SK-N-SH treated with all-trans-retinoic acid at 6 μM for 48 hours (cell line): ENCODE measurements at regions not wholly inside any gene's neighbourhood (a gene's known extent, or its start where the extent isn't known, plus 50 kb on each side); places are given as distances from the start of the nearest gene placed in this dataset.

Experiments used
- ARNTL ChIP-seq: fragments of 450-650 bp; formaldehyde crosslinking; IDR thresholded peaks from 2 replicates; pipeline ENCODE4 v1.5.0; 2020; ENCODE audit warnings: low read depth, mild to moderate bottlenecking, moderate library complexity, borderline replicate concordance
- OSR1 ChIP-seq: fragments of 250-450 bp; sonication (Bioruptor Pico); IDR thresholded peaks from 2 replicates; pipeline ENCODE4 v1.8.0; 2022; ENCODE audit warnings: moderate library complexity, mild to moderate bottlenecking, inconsistent platforms
- TCF4 ChIP-seq: fragments of 250-450 bp; sonication (Bioruptor Pico); IDR thresholded peaks from 2 replicates; pipeline ENCODE4 v1.8.0; 2021; ENCODE audit warnings: mild to moderate bottlenecking, moderate library complexity, borderline replicate concordance
- ZFP3 ChIP-seq: fragments of 250-450 bp; sonication (Bioruptor Pico); IDR thresholded peaks from 2 replicates; pipeline ENCODE4 v1.5.0; 2020; ENCODE audit warnings: mild to moderate bottlenecking, moderate library complexity

GRCh38 chr15:35886765-35887164 is 340.8 kb upstream of the DPH6 start:
- TF ChIP-seq ZFP3 = no peak
- TF ChIP-seq TCF4 (CRISPR knock-in tag) = peak; percentile 82
- TF ChIP-seq ARNTL = no peak
- no peak for TF ChIP-seq OSR1 (CRISPR knock-in tag)
